Testis (tissue), 2 donors: ENCODE measurements at regions not wholly inside any gene's neighbourhood (a gene's known extent, or its start where the extent isn't known, plus 50 kb on each side); places are given as distances from the start of the nearest gene placed in this dataset.

ENCODE experiments used
- CTCF ChIP-seq, 3 experiments: fragments of 450-650 bp in 2 of 3; fragments of 200-600 bp in 1 of 3; sonication (generic) in 1 of 3; IDR thresholded peaks; one replicate each; pipeline ENCODE4 v1.5.1; 2016 to 2019; ENCODE audit warnings: antibody characterized with exemption in 3 of 3, mild to moderate bottlenecking in 2 of 3, moderate library complexity in 1 of 3
- POLR2A ChIP-seq: fragments of 450-650 bp; IDR thresholded peaks from one replicate; pipeline ENCODE4 v1.6.1; 2017; ENCODE audit warnings: antibody characterized with exemption, mild to moderate bottlenecking, moderate library complexity

- TF ChIP-seq CTCF (IDR thresholded peaks at IDR 0.05) (no peak), POLR2A (no peak)
These were observed 148.3 kb downstream of the SEC61B start for GRCh38 chr9:99370376-99370775.
